T-cell (primary cell): ENCODE measurements at regions not wholly inside any gene's neighbourhood (a gene's known extent, or its start where the extent isn't known, plus 50 kb on each side); places are given as distances from the start of the nearest gene placed in this dataset.

ENCODE experiments used
- ATAC-seq, 4 experiments: fragments of 200-7000 bp in 3 of 4; fragments of 150-1000 bp in 1 of 4; cut with Tn5 transposase; replicated peaks in 1 of 4; 1 replicate in 3 of 4; 2 replicates in 1 of 4; pipeline ENCODE4 v1.10.0; 2021; ENCODE audit warnings: moderate library complexity in 3 of 4, mild to moderate bottlenecking in 2 of 4, moderate number of reproducible peaks in 1 of 4
- CTCF ChIA-PET, 2 donors: fragments of 300-600 bp; sonication (Branson Sonifier 250); formaldehyde crosslinking; loops; one replicate each; lab custom pipeline; 2022; ENCODE audit warnings: antibody characterized with exemption in 2 of 2; lab: Charles Lee
- POLR2A ChIA-PET, 2 donors: fragments of 300-600 bp; sonication (Branson Sonifier 250); formaldehyde crosslinking; loops; one replicate each; lab custom pipeline; 2022; ENCODE audit warnings: antibody characterized with exemption in 2 of 2; lab: Charles Lee
- DNase-seq, 35 experiments: peaks; one replicate each; pipeline versions ENCODE4 v3.0.0 to v3.0.0-alpha.2; 2013 to 2023
- H3K27ac ChIP-seq: one replicate; pipeline ENCODE4 v1.5.1; 2013; ENCODE audit warnings: low read length
- H3K27me3 ChIP-seq, 2 experiments: replicated peaks in 1 of 2; 1 replicate in 1 of 2; 2 replicates in 1 of 2; pipeline versions ENCODE4 v1.6.1 to v1.7.0; 2013; ENCODE audit warnings: low read length in 1 of 2, mixed read lengths in 1 of 2; ENCODE audit not compliant: control insufficient read depth in 2 of 2, insufficient read depth in 2 of 2; ENCODE audit errors: extremely low read depth in 1 of 2
- H3K36me3 ChIP-seq, 2 donors: 1 replicate in 1 of 2; 2 replicates in 1 of 2; pipeline versions ENCODE4 v1.6.1 to v1.7.0; 2013; ENCODE audit warnings: low read length in 1 of 2; ENCODE audit not compliant: control insufficient read depth in 2 of 2, insufficient read depth in 1 of 2; ENCODE audit errors: extremely low read depth in 1 of 2
- H3K4me1 ChIP-seq, 2 experiments: 1 replicate in 1 of 2; 2 replicates in 1 of 2; pipeline versions ENCODE4 v1.6.1 to v1.7.0; 2013; ENCODE audit warnings: low read length in 2 of 2, mixed read lengths in 1 of 2; ENCODE audit not compliant: insufficient read depth in 2 of 2, control insufficient read depth in 1 of 2; ENCODE audit errors: extremely low read depth in 1 of 2
- H3K4me3 ChIP-seq, 2 donors: 1 replicate in 1 of 2; 2 replicates in 1 of 2; pipeline versions ENCODE4 v1.5.1 to v1.7.0; 2013; ENCODE audit warnings: mild to moderate bottlenecking in 2 of 2, low read length in 1 of 2, moderate library complexity in 1 of 2; ENCODE audit not compliant: control insufficient read depth in 1 of 2; ENCODE audit errors: extremely low read depth in 1 of 2
- H3K9me3 ChIP-seq: 2 replicates; pipeline ENCODE4 v1.7.0; 2013
- H3K27ac Mint-ChIP-seq, 2 donors: one replicate each; pipeline ENCODE4 v1.8.0; 2020 to 2021; ENCODE audit warnings: mild to moderate bottlenecking in 2 of 2, mixed read lengths in 2 of 2
- H3K27me3 Mint-ChIP-seq, 2 donors: one replicate each; pipeline ENCODE4 v1.8.0; 2021 to 2022; ENCODE audit warnings: mixed read lengths in 2 of 2
- H3K36me3 Mint-ChIP-seq: one replicate; pipeline ENCODE4 v1.8.0; 2021; ENCODE audit warnings: mixed read lengths
- H3K4me1 Mint-ChIP-seq, 3 donors: one replicate each; pipeline ENCODE4 v1.8.0; 2020 to 2022; ENCODE audit warnings: mixed read lengths in 3 of 3, mild to moderate bottlenecking in 1 of 3
- H3K4me3 Mint-ChIP-seq, 3 donors: one replicate each; pipeline ENCODE4 v1.8.0; 2020 to 2022; ENCODE audit warnings: mild to moderate bottlenecking in 3 of 3, mixed read lengths in 3 of 3, moderate library complexity in 3 of 3
- H3K9me3 Mint-ChIP-seq, 3 donors: one replicate each; pipeline ENCODE4 v1.8.0; 2020 to 2022; ENCODE audit warnings: mixed read lengths in 3 of 3
- WGBS: methylation state at CpG from one replicate; pipeline ENCODE4 v1.1.5; 2013; ENCODE audit warnings: missing lambda C conversion rate; ENCODE audit not compliant: insufficient coverage; 5-methylcytosine and 5-hydroxymethylcytosine counted together

GRCh38 chr20:23224806-23225205 is 125.8 kb upstream of the NXT1 start:
- 83% methylated on average over 2 of the region's 5 CpGs for WGBS
- no peaks in the 10 kb centered on the region for H3K36me3 ChIP-seq
- Mint-ChIP-seq H3K9me3 (peaks cover 8 to 30% (median 21%) of the 10 kb centered on the region in 3 donors), H3K4me1 (no peaks in the 10 kb centered on the region), H3K4me3 (no peak overlapping the region), H3K36me3 (no peaks in the 10 kb centered on the region), H3K27ac (no peak overlapping the region), H3K27me3 (peaks cover 5 to 11% of the 10 kb centered on the region in 2 donors)
- H3K4me1 ChIP-seq, result no peaks in the 10 kb centered on the region
- DNase-seq (no peak), ATAC-seq (no peak)
- H3K4me3 ChIP-seq, result no peak overlapping the region
- peaks cover 2% of the 10 kb centered on the region for H3K9me3 ChIP-seq
- ChIA-PET POLR2A (no interaction called here), CTCF (no interaction called here)
- no peak overlapping the region for H3K27ac ChIP-seq
- peaks cover 0 to 6% of the 10 kb centered on the region in 2 experiments for H3K27me3 ChIP-seq

- ChIA-PET CTCF (no interaction called here), POLR2A (no interaction called here)
- H3K36me3 Mint-ChIP-seq, result no peaks in the 10 kb centered on the region
- H3K4me1 ChIP-seq, result no peaks in the 10 kb centered on the region
- no peaks in the 10 kb centered on the region for H3K36me3 ChIP-seq
- no peak for ATAC-seq
- H3K27ac Mint-ChIP-seq, result no peak overlapping the region
- 40% methylated on average over 1 of the region's 3 CpGs for WGBS
- H3K4me1 Mint-ChIP-seq, result no peaks in the 10 kb centered on the region
- no peak overlapping the region for H3K4me3 Mint-ChIP-seq
- peaks cover 0 to 6% of the 10 kb centered on the region in 2 experiments for H3K27me3 ChIP-seq
- peaks cover 2% of the 10 kb centered on the region for H3K9me3 ChIP-seq
- no peak for DNase-seq
- H3K27me3 Mint-ChIP-seq, result peaks cover 6 to 11% of the 10 kb centered on the region in 2 donors
- no peak overlapping the region for H3K4me3 ChIP-seq
- peaks cover 10 to 38% (median 27%) of the 10 kb centered on the region in 3 donors for H3K9me3 Mint-ChIP-seq
- H3K27ac ChIP-seq, result no peak overlapping the region
Measured at GRCh38 chr20:23223908-23224580, 126.5 kb upstream of the NXT1 start.

- Mint-ChIP-seq H3K4me1 (no peaks in the 10 kb centered on the region), H3K36me3 (no peaks in the 10 kb centered on the region), H3K4me3 (no peak overlapping the region), H3K27ac (no peak overlapping the region), H3K27me3 (peaks cover 4 to 11% of the 10 kb centered on the region in 2 donors), H3K9me3 (peaks cover 16 to 49% (median 35%) of the 10 kb centered on the region in 3 donors)
- WGBS, result 88% methylated on average over 4 of the region's 4 CpGs
- Histone ChIP-seq H3K27ac (no peak overlapping the region), H3K4me1 (no peaks in the 10 kb centered on the region), H3K27me3 (peaks cover 0 to 6% of the 10 kb centered on the region in 2 experiments), H3K9me3 (peaks cover 2% of the 10 kb centered on the region), H3K36me3 (no peaks in the 10 kb centered on the region), H3K4me3 (no peak overlapping the region)
- no peak for DNase-seq
- ChIA-PET POLR2A (no interaction called here), CTCF (no interaction called here)
- ATAC-seq, result no peak
Measured at GRCh38 chr20:23222531-23223200, 127.9 kb upstream of the NXT1 start.

- Histone ChIP-seq H3K4me1 (no peaks in the 10 kb centered on the region), H3K36me3 (no peaks in the 10 kb centered on the region), H3K9me3 (peaks cover 2% of the 10 kb centered on the region), H3K27me3 (peaks cover 0 to 4% of the 10 kb centered on the region in 2 experiments), H3K4me3 (no peak overlapping the region), H3K27ac (no peak overlapping the region)
- H3K36me3 Mint-ChIP-seq, result no peaks in the 10 kb centered on the region
- DNase-seq, result no peak
- no CpG with 5 or more reads among the region's 2 CpGs for WGBS
- ChIA-PET POLR2A (no interaction called here), CTCF (interaction anchor here in 1 of 2 donors (0.6 kb wide), 1 partner anchor 20 kb away, joined by 3 read pairs; no protein-coding TSS in a partner anchor)
- ATAC-seq, result no peak
- H3K9me3 Mint-ChIP-seq, result peaks cover 11 to 43% (median 32%) of the 10 kb centered on the region in 3 donors
- H3K27ac Mint-ChIP-seq, result no peak overlapping the region
- H3K4me3 Mint-ChIP-seq, result no peak overlapping the region
- H3K4me1 Mint-ChIP-seq, result no peaks in the 10 kb centered on the region
- H3K27me3 Mint-ChIP-seq, result peaks cover 2 to 4% of the 10 kb centered on the region in 2 donors
Measured at GRCh38 chr20:23217023-23217422, 130.9 kb upstream of the CD93 start.

- ATAC-seq (no peak), DNase-seq (no peak)
- peaks cover 0 to 4% of the 10 kb centered on the region in 2 donors for H3K27me3 Mint-ChIP-seq
- CTCF ChIA-PET, result no interaction called here
- POLR2A ChIA-PET, result no interaction called here
- H3K36me3 Mint-ChIP-seq, result no peaks in the 10 kb centered on the region
- no peaks in the 10 kb centered on the region for H3K4me1 ChIP-seq
- no peak overlapping the region for H3K4me3 Mint-ChIP-seq
- no peaks in the 10 kb centered on the region for H3K36me3 ChIP-seq
- no peak overlapping the region for H3K27ac ChIP-seq
- H3K27ac Mint-ChIP-seq, result no peak overlapping the region
- peaks cover 0 to 9% of the 10 kb centered on the region in 2 experiments for H3K27me3 ChIP-seq
- no peaks in the 10 kb centered on the region for H3K4me1 Mint-ChIP-seq
- H3K4me3 ChIP-seq, result no peak overlapping the region
- no peaks in the 10 kb centered on the region for H3K9me3 ChIP-seq
- no CpG with 5 or more reads among the region's 6 CpGs for WGBS
- peaks cover 7 to 29% (median 19%) of the 10 kb centered on the region in 3 donors for H3K9me3 Mint-ChIP-seq
Measured at GRCh38 chr20:23215344-23215995, 129.3 kb upstream of the CD93 start.

- Mint-ChIP-seq H3K27me3 (peaks cover 0 to 4% of the 10 kb centered on the region in 2 donors), H3K4me1 (no peaks in the 10 kb centered on the region), H3K27ac (no peak overlapping the region), H3K4me3 (no peak overlapping the region), H3K36me3 (no peaks in the 10 kb centered on the region), H3K9me3 (peaks cover 7 to 23% (median 15%) of the 10 kb centered on the region in 3 donors)
- no peak for DNase-seq
- Histone ChIP-seq H3K4me3 (no peak overlapping the region), H3K4me1 (no peaks in the 10 kb centered on the region), H3K27me3 (peaks cover 0 to 9% of the 10 kb centered on the region in 2 experiments), H3K27ac (no peak overlapping the region), H3K9me3 (no peaks in the 10 kb centered on the region), H3K36me3 (no peaks in the 10 kb centered on the region)
- WGBS, result no CpG with 5 or more reads among the region's 5 CpGs
- no peak for ATAC-seq
- CTCF ChIA-PET, result no interaction called here
- POLR2A ChIA-PET, result no interaction called here
Measured at GRCh38 chr20:23214903-23215302, 128.8 kb upstream of the CD93 start.
